Cardiac fibroblast (primary cell): ENCODE measurements at regions not wholly inside any gene's neighbourhood (a gene's known extent, or its start where the extent isn't known, plus 50 kb on each side); places are given as distances from the start of the nearest gene placed in this dataset.

Experiments
- DNase-seq, 2 donors: peaks; one replicate each; pipeline versions ENCODE4 v3.0.0 to v3.0.0-alpha.2; 2010; ENCODE audit warnings: low read depth in 2 of 2
- H3K4me3 ChIP-seq, 2 donors: replicated peaks in 1 of 2; 1 replicate in 1 of 2; 2 replicates in 1 of 2; pipeline ENCODE4 v1.5.1; 2011; ENCODE audit warnings: low read depth in 2 of 2, low read length in 2 of 2, mild to moderate bottlenecking in 2 of 2, moderate library complexity in 1 of 2
- CTCF ChIP-seq: IDR thresholded peaks from one replicate; pipeline ENCODE4 v1.5.1; 2011; ENCODE audit warnings: low read depth, mild to moderate bottlenecking, low read length, inconsistent platforms

- no peak for DNase-seq
- no peak for TF ChIP-seq CTCF
- H3K4me3 ChIP-seq: no peak overlapping the region
These were observed 78.7 kb downstream of the ISG20 start for GRCh38 chr15:88717382-88718031.

GRCh38 chr15:88718731-88719130, 79.9 kb downstream of the ISG20 start:
- TF ChIP-seq CTCF: no peak
- H3K4me3 ChIP-seq: no peak overlapping the region
- no peak for DNase-seq

- DNase-seq: no peak
- H3K4me3 ChIP-seq: no peak overlapping the region
- no peak for TF ChIP-seq CTCF
These were observed 80.8 kb downstream of the ISG20 start for GRCh38 chr15:88719654-88720053.

- TF ChIP-seq CTCF: no peak
- no peak for DNase-seq
- H3K4me3 ChIP-seq: no peak overlapping the region
These were observed 77.7 kb upstream of the ACAN start for GRCh38 chr15:88725305-88726210.

- DNase-seq: no peak
- TF ChIP-seq CTCF: no peak
- H3K4me3 ChIP-seq: no peak overlapping the region
These were observed 75.8 kb upstream of the ACAN start for GRCh38 chr15:88727439-88727838.

- no peak for TF ChIP-seq CTCF
- DNase-seq: no peak
- no peak overlapping the region for H3K4me3 ChIP-seq
These were observed 73.7 kb upstream of the ACAN start for GRCh38 chr15:88729581-88729980.
